Heart left ventricle (tissue), 13 donors: ENCODE measurements at regions not wholly inside any gene's neighbourhood (a gene's known extent, or its start where the extent isn't known, plus 50 kb on each side); places are given as distances from the start of the nearest gene placed in this dataset.
"Not testable (repeated sequence)": the region's sequence is repeated elsewhere in the genome, so short reads cannot be mapped to it uniquely, and the experiment has no call there.

Source experiments
- POLR2A ChIP-seq, 2 donors: fragments of 450-650 bp; IDR thresholded peaks; one replicate each; pipeline ENCODE4 v1.6.1; 2017; ENCODE audit warnings: antibody characterized with exemption in 2 of 2, mild to moderate bottlenecking in 2 of 2, moderate library complexity in 2 of 2
- TF ChIP-seq, protein P1 (sequence below), 12 donors: fragments of 200-600 bp; sonication (generic) in 4 of 12; IDR thresholded peaks; one replicate each; pipeline versions ENCODE4 v1.5.0 to v1.8.0; 2018 to 2022; ENCODE audit warnings: antibody characterized with exemption in 12 of 12, mild to moderate bottlenecking in 5 of 12
- donor health status: ischemic (EF 13 %, LVEDD 7.1; RV severe dilation, severe dysfunction).
- donor health status: DM: no; HTN: yes; CAD: no.
- donor health status: DM: no; HTN: no; CAD: no.
- donor health status: ischemic (EF 25% LVEDD 6.9; RV normal size, moderate dysfunction).
- donor health status: ischemic (EF 25% LVEDD 5.7; RV mildly dilated, moderate dysfunction).
- donor health status: ischemic (EF 35%, LVEDD 5.7; RV mildly dilated, moderate dysfunction).
- donor health status: nonischemic (EF 11% LVEDD 7.7; RV severe dilation, severe dysfunction).
- donor health status: DM: yes; HTN: yes; CAD: no.
- donor health status: PGD.
- donor health status: ischemic (EF 29% LVEDD 5.4; RV normal size, mild dysfunction).
- donor health status: nonischemic (EF 23%, LVEDD 6.1; RV moderate dilation, normal function).

DNA sequence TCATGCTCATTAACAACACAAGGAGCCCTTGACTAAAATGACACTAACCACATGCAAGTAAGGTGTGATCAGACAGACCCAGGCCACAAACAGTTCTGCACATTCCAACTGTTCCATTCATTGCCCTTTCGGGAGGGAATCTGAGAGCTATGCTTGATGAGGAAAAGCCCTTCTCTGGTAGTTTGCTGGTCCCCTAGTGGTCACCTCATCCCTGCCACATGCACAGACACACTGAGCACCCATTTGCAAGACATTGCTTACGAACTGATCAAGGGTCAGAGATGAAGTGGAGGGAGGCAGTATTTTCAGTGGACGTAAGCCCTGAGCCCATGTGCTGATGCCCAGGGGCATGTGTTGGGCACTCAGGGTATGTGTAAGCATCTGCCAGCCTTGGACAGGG is 220.9 kb downstream of the VAPA start:
- TF ChIP-seq, protein P1, sequence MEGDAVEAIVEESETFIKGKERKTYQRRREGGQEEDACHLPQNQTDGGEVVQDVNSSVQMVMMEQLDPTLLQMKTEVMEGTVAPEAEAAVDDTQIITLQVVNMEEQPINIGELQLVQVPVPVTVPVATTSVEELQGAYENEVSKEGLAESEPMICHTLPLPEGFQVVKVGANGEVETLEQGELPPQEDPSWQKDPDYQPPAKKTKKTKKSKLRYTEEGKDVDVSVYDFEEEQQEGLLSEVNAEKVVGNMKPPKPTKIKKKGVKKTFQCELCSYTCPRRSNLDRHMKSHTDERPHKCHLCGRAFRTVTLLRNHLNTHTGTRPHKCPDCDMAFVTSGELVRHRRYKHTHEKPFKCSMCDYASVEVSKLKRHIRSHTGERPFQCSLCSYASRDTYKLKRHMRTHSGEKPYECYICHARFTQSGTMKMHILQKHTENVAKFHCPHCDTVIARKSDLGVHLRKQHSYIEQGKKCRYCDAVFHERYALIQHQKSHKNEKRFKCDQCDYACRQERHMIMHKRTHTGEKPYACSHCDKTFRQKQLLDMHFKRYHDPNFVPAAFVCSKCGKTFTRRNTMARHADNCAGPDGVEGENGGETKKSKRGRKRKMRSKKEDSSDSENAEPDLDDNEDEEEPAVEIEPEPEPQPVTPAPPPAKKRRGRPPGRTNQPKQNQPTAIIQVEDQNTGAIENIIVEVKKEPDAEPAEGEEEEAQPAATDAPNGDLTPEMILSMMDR (IDR thresholded peaks at IDR 0.05) = not testable (repeated sequence)
- not testable (repeated sequence) for TF ChIP-seq POLR2A (IDR thresholded peaks at IDR 0.05)
